PC-9 (cell line): ENCODE measurements at regions not wholly inside any gene's neighbourhood (a gene's known extent, or its start where the extent isn't known, plus 50 kb on each side); places are given as distances from the start of the nearest gene placed in this dataset.

ENCODE experiments used
- CTCF ChIP-seq: fragments of 200-600 bp; sonication (generic); conservative IDR thresholded peaks from 2 replicates; pipeline ENCODE4 v1.6.1; 2017; ENCODE audit warnings: mixed run types, antibody characterized with exemption, mild to moderate bottlenecking, moderate library complexity
- EZH2 ChIP-seq: fragments of 200-600 bp; sonication (generic); IDR thresholded peaks from 2 replicates; pipeline ENCODE4 v1.8.0; 2017; ENCODE audit warnings: antibody characterized with exemption, low read depth

DNA sequence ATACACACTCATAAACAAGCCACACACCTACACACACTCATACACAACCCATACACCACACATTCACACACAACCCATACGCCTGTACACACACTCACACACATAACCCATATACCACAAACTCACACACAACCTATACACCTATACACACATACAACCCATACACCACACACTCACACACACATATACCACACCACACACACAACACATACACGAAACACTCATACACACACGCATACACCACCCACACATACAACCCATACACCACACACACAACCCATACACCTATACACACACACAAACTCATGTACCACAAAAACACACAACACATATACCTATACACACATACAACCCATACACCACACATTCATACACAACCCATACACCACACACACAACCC, 164.3 kb downstream of the TMEM121 start:
- TF ChIP-seq CTCF (no peak), EZH2 (no peak)
